Calu3 (cell line): ENCODE measurements at regions not wholly inside any gene's neighbourhood (a gene's known extent, or its start where the extent isn't known, plus 50 kb on each side); places are given as distances from the start of the nearest gene placed in this dataset.
"Not testable (repeated sequence)": the region's sequence is repeated elsewhere in the genome, so short reads cannot be mapped to it uniquely, and the experiment has no call there.

Source experiments
- BruUV-seq: library from RNA; stranded (reverse); fragments of 400-500 nt; replicated peaks from 2 replicates; lab custom pipeline; 2021; lab: Mats Ljungman, UMichigan
- CTCF ChIA-PET: fragments of 300-600 bp; sonication (Branson Sonifier 250); formaldehyde crosslinking; loops from one replicate; lab custom pipeline; 2022; ENCODE audit warnings: antibody characterized with exemption; lab: Charles Lee
- DNase-seq: peaks from one replicate; pipeline ENCODE4 v3.0.0; 2022
- H3K27ac Mint-ChIP-seq: one replicate; pipeline ENCODE4 v1.8.0; 2022; ENCODE audit warnings: mixed read lengths; ENCODE audit not compliant: unreplicated experiment
- H3K27me3 Mint-ChIP-seq: one replicate; pipeline ENCODE4 v1.8.0; 2022; ENCODE audit warnings: mixed read lengths; ENCODE audit not compliant: unreplicated experiment
- H3K36me3 Mint-ChIP-seq: one replicate; pipeline ENCODE4 v1.8.0; 2022; ENCODE audit warnings: mild to moderate bottlenecking, moderate library complexity, mixed read lengths; ENCODE audit not compliant: insufficient read depth, unreplicated experiment
- H3K4me1 Mint-ChIP-seq: one replicate; pipeline ENCODE4 v1.8.0; 2022; ENCODE audit warnings: mild to moderate bottlenecking, low read depth, mixed read lengths; ENCODE audit not compliant: unreplicated experiment
- H3K4me3 Mint-ChIP-seq: one replicate; pipeline ENCODE4 v1.8.0; 2022; ENCODE audit warnings: mild to moderate bottlenecking, low read depth, moderate library complexity, mixed read lengths; ENCODE audit not compliant: unreplicated experiment
- H3K9me3 Mint-ChIP-seq: one replicate; pipeline ENCODE4 v1.8.0; 2022; ENCODE audit warnings: low read depth, mixed read lengths; ENCODE audit not compliant: unreplicated experiment
- intact Hi-C: fragments of 100-400 bp; cut with micrococcal nuclease; formaldehyde crosslinking; loops from one replicate; pipeline ENCODE4 v1.10.0; 2022; ENCODE audit not compliant: unreplicated experiment
- TF ChIP-seq, protein P1 (sequence below): fragments of 200-600 bp; IDR thresholded peaks from one replicate; pipeline ENCODE4 v1.8.0; 2022; ENCODE audit warnings: antibody characterized with exemption; ENCODE audit not compliant: unreplicated experiment

DNA sequence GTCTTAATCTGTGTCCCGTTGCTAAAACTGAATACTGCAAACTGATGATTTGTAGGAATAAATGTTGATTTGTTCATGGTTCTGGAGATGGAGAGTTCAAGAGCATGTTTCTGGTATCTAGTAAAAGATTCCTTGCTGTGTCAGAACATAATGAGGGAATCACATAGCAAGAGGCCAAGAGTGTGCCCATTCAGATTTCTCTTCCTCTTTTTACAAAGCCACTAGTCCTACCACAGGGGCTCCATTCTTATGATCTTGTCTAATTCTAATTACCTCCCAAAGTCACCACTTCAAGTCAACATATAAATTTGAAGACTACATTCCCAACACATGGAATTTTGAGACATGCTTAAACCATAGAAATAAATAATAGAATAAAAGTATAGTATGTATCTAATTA, 608.8 kb upstream of the EPHA5 start:
- Mint-ChIP-seq H3K4me1 (no peaks in the 10 kb centered on the region), H3K9me3 (no peaks in the 10 kb centered on the region), H3K27ac (no peak overlapping the region), H3K36me3 (no peaks in the 10 kb centered on the region), H3K27me3 (no peaks in the 10 kb centered on the region), H3K4me3 (no peak overlapping the region)
- BruUV-seq, result no TSS peak
- TF ChIP-seq, protein P1, sequence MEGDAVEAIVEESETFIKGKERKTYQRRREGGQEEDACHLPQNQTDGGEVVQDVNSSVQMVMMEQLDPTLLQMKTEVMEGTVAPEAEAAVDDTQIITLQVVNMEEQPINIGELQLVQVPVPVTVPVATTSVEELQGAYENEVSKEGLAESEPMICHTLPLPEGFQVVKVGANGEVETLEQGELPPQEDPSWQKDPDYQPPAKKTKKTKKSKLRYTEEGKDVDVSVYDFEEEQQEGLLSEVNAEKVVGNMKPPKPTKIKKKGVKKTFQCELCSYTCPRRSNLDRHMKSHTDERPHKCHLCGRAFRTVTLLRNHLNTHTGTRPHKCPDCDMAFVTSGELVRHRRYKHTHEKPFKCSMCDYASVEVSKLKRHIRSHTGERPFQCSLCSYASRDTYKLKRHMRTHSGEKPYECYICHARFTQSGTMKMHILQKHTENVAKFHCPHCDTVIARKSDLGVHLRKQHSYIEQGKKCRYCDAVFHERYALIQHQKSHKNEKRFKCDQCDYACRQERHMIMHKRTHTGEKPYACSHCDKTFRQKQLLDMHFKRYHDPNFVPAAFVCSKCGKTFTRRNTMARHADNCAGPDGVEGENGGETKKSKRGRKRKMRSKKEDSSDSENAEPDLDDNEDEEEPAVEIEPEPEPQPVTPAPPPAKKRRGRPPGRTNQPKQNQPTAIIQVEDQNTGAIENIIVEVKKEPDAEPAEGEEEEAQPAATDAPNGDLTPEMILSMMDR, result no peak
- intact Hi-C loops, result no loop called here
- no peak for DNase-seq
- CTCF ChIA-PET, result no interaction called here

DNA sequence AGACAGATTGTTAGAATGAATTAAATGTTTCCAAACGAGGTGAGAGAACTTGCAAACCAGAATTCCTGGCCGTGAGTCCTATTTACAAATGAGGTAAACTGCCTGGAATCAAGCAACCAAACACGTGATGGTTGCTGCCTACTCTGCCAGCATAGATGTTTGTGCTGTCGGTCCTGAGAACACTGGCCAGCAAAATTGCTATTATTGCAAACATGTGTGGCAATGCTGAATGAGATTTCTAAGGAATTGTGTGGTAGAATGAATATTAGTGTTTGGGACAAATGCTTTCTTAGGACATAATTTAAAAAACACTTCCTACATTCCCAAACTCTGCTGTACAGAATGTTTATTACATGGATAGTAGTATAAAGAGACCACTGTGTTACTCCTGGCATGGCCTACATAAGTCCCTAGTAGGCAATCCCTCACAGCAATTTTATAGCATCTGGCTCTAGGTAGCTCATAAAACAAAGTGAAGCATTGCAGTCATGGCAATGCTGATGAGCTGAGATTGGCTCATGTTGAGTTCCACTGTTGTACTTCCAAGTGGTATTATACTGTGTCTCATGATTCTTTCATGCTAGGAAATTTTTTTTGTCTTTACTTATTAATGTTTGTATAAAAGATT, 605.2 kb upstream of the EPHA5 start:
- H3K9me3 Mint-ChIP-seq, result no peaks in the 10 kb centered on the region
- H3K36me3 Mint-ChIP-seq, result no peaks in the 10 kb centered on the region
- TF ChIP-seq, protein P1, result no peak
- no peak for DNase-seq
- H3K4me3 Mint-ChIP-seq, result no peak overlapping the region
- no peak overlapping the region for H3K27ac Mint-ChIP-seq
- H3K27me3 Mint-ChIP-seq, result no peaks in the 10 kb centered on the region
- intact Hi-C loops, result no loop called here
- H3K4me1 Mint-ChIP-seq, result no peaks in the 10 kb centered on the region
- BruUV-seq, result no TSS peak
- CTCF ChIA-PET, result no interaction called here

GRCh38 chr4:66273110-66273509, 602.8 kb upstream of the EPHA5 start:
- no peaks in the 10 kb centered on the region for H3K36me3 Mint-ChIP-seq
- H3K27me3 Mint-ChIP-seq, result no peaks in the 10 kb centered on the region
- H3K9me3 Mint-ChIP-seq, result peaks cover 4% of the 10 kb centered on the region
- CTCF ChIA-PET, result no interaction called here
- no peak for DNase-seq
- no peak overlapping the region for H3K27ac Mint-ChIP-seq
- BruUV-seq, result no TSS peak
- intact Hi-C loops, result no loop called here
- no peaks in the 10 kb centered on the region for H3K4me1 Mint-ChIP-seq
- TF ChIP-seq, protein P1, result no peak
- no peak overlapping the region for H3K4me3 Mint-ChIP-seq

- H3K4me3 Mint-ChIP-seq, H3K4me1 Mint-ChIP-seq, intact Hi-C loops, BruUV-seq, H3K36me3 Mint-ChIP-seq, H3K27ac Mint-ChIP-seq, H3K27me3 Mint-ChIP-seq, DNase-seq, CTCF ChIA-PET: not testable (repeated sequence)
- peaks cover 10% of the 10 kb centered on the region for H3K9me3 Mint-ChIP-seq
These were observed 600.1 kb upstream of the EPHA5 start for GRCh38 chr4:66270356-66270755.

GRCh38 chr4:66266554-66266953, 596.3 kb upstream of the EPHA5 start:
- H3K36me3 Mint-ChIP-seq, H3K27ac Mint-ChIP-seq, H3K27me3 Mint-ChIP-seq, DNase-seq, CTCF ChIA-PET, H3K4me1 Mint-ChIP-seq, H3K4me3 Mint-ChIP-seq, intact Hi-C loops, BruUV-seq: not testable (repeated sequence)
- H3K9me3 Mint-ChIP-seq, result peaks cover 10% of the 10 kb centered on the region
